DOHH2 (cell line): ENCODE measurements at regions not wholly inside any gene's neighbourhood (a gene's known extent, or its start where the extent isn't known, plus 50 kb on each side); places are given as distances from the start of the nearest gene placed in this dataset.

ENCODE experiments used
- H3F3A ChIP-seq: fragments of 200-600 bp; sonication (generic), shearing (Covaris generic); 2 replicates; pipeline ENCODE4 v1.6.0; 2016; ENCODE audit warnings: antibody characterized with exemption, mild to moderate bottlenecking; ENCODE audit not compliant: control insufficient read depth, insufficient read depth
- H3K27ac ChIP-seq: fragments of 200-600 bp; sonication (generic); 2 replicates; pipeline ENCODE4 v1.5.1; 2014; ENCODE audit warnings: low read depth, mild to moderate bottlenecking, low read length, moderate library complexity
- H3K27me3 ChIP-seq: fragments of 200-600 bp; sonication (generic); 2 replicates; pipeline ENCODE4 v1.6.1; 2014; ENCODE audit warnings: mild to moderate bottlenecking, low read length, mixed read lengths; ENCODE audit not compliant: control insufficient read depth
- H3K36me3 ChIP-seq: fragments of 200-600 bp; sonication (generic); 2 replicates; pipeline ENCODE4 v1.6.1; 2014; ENCODE audit warnings: mild to moderate bottlenecking, low read length, moderate library complexity, mixed read lengths; ENCODE audit not compliant: control insufficient read depth
- H3K4me1 ChIP-seq: fragments of 200-600 bp; sonication (generic); 2 replicates; pipeline ENCODE4 v1.6.1; 2014; ENCODE audit warnings: mild to moderate bottlenecking, low read length, mixed read lengths; ENCODE audit not compliant: control insufficient read depth
- H3K4me2 ChIP-seq: fragments of 200-600 bp; sonication (generic); 2 replicates; pipeline ENCODE4 v1.6.0; 2014; ENCODE audit warnings: mild to moderate bottlenecking, low read length, moderate library complexity
- H3K4me3 ChIP-seq: fragments of 200-600 bp; sonication (generic); 2 replicates; pipeline ENCODE4 v1.5.1; 2014; ENCODE audit warnings: mild to moderate bottlenecking, low read length, mixed read lengths
- H3K79me2 ChIP-seq: fragments of 200-600 bp; sonication (generic); 2 replicates; pipeline ENCODE4 v1.6.1; 2014; ENCODE audit warnings: mild to moderate bottlenecking, low read length, mixed read lengths; ENCODE audit not compliant: control insufficient read depth
- H3K9me2 ChIP-seq: fragments of 200-600 bp; sonication (generic); replicated peaks from 2 replicates; pipeline ENCODE4 v1.6.1; 2014; ENCODE audit warnings: mild to moderate bottlenecking, low read length, mixed read lengths; ENCODE audit not compliant: control insufficient read depth
- H3K9me3 ChIP-seq: fragments of 200-600 bp; sonication (generic); 2 replicates; pipeline ENCODE4 v1.6.1; 2014; ENCODE audit warnings: antibody characterized with exemption, low read length, mixed read lengths; ENCODE audit not compliant: control insufficient read depth, insufficient read depth
- H4K20me1 ChIP-seq: fragments of 200-600 bp; sonication (generic); 2 replicates; pipeline ENCODE4 v1.6.0; 2014; ENCODE audit warnings: low read depth, mild to moderate bottlenecking, antibody characterized with exemption, low read length, moderate library complexity; ENCODE audit not compliant: control insufficient read depth, insufficient read depth
- EZH2phosphoT487 ChIP-seq: fragments of 200-600 bp; sonication (generic); IDR thresholded peaks from 2 replicates; pipeline ENCODE4 v1.6.1; 2017; ENCODE audit warnings: borderline replicate concordance, mild to moderate bottlenecking, antibody characterized with exemption, low read length, moderate library complexity, mixed read lengths
- TF ChIP-seq, protein P1 (sequence below): fragments of 200-600 bp; sonication (generic); IDR thresholded peaks from one replicate; pipeline ENCODE4 v1.5.1; 2014; ENCODE audit warnings: antibody characterized with exemption, mild to moderate bottlenecking, low read depth, low read length; ENCODE audit not compliant: poor library complexity, severe bottlenecking

- Histone ChIP-seq H3K9me3 (no peaks in the 10 kb centered on the region), H3K9me2 (no peaks in the 10 kb centered on the region), H3F3A (no peaks in the 10 kb centered on the region), H3K27me3 (no peaks in the 10 kb centered on the region), H3K4me3 (no peak overlapping the region), H3K4me1 (no peaks in the 10 kb centered on the region), H3K4me2 (no peak overlapping the region), H3K27ac (no peak overlapping the region), H4K20me1 (no peaks in the 10 kb centered on the region), H3K79me2 (no peaks in the 10 kb centered on the region), H3K36me3 (no peaks in the 10 kb centered on the region)
- TF ChIP-seq, protein P1, sequence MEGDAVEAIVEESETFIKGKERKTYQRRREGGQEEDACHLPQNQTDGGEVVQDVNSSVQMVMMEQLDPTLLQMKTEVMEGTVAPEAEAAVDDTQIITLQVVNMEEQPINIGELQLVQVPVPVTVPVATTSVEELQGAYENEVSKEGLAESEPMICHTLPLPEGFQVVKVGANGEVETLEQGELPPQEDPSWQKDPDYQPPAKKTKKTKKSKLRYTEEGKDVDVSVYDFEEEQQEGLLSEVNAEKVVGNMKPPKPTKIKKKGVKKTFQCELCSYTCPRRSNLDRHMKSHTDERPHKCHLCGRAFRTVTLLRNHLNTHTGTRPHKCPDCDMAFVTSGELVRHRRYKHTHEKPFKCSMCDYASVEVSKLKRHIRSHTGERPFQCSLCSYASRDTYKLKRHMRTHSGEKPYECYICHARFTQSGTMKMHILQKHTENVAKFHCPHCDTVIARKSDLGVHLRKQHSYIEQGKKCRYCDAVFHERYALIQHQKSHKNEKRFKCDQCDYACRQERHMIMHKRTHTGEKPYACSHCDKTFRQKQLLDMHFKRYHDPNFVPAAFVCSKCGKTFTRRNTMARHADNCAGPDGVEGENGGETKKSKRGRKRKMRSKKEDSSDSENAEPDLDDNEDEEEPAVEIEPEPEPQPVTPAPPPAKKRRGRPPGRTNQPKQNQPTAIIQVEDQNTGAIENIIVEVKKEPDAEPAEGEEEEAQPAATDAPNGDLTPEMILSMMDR = no peak
- TF ChIP-seq EZH2phosphoT487 = no peak
These were observed 375.0 kb downstream of the TMEM232 start for GRCh38 chr5:110351430-110351829.

- H3K27ac ChIP-seq = no peak overlapping the region
- no peaks in the 10 kb centered on the region for H3K36me3 ChIP-seq
- no peaks in the 10 kb centered on the region for H3K4me1 ChIP-seq
- no peak overlapping the region for H3K4me3 ChIP-seq
- H3K9me3 ChIP-seq = no peaks in the 10 kb centered on the region
- H4K20me1 ChIP-seq = no peaks in the 10 kb centered on the region
- no peak overlapping the region for H3K4me2 ChIP-seq
- no peaks in the 10 kb centered on the region for H3F3A ChIP-seq
- no peaks in the 10 kb centered on the region for H3K9me2 ChIP-seq
- TF ChIP-seq, protein P1 = no peak
- TF ChIP-seq EZH2phosphoT487 = no peak
- no peaks in the 10 kb centered on the region for H3K79me2 ChIP-seq
- H3K27me3 ChIP-seq = no peaks in the 10 kb centered on the region
These were observed 372.2 kb downstream of the TMEM232 start for GRCh38 chr5:110354311-110354710.

DNA sequence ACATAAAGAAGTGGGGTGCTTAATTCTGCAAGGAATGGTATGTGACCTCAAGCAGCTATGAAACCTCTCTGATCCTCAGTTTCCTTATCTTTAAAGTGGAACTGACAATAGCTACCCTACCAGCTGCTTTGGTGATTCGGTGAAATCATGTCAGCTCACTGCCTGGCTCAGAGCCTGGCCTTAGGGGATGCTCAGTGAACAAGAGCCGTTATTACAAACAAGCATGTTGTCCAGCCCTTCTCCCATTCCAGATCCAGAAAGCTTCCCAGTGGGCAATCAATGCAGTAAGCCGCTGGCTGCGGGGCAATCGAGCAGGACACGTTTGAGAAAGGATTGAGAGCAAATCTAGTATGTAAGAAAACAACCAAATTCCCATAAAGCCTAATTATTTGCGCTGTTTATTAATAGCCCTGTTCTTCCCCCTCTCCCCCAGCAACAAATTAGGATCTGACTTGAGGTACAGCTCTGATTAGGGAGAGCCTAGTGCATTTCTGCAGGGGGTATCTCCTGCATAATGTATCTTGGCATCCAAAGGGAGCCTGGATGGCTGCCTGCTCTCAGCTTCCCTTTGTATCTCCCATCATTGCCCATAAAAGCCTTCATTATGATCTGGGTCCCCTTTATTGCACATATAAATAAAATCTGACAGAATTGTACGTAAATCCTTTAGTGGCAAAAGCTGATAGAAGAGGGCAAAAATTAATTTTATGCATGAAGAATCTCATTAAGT lies 371.4 kb downstream of the TMEM232 start:
- no peak overlapping the region for H3K4me2 ChIP-seq
- H3K4me1 ChIP-seq = no peaks in the 10 kb centered on the region
- no peaks in the 10 kb centered on the region for H3K79me2 ChIP-seq
- TF ChIP-seq EZH2phosphoT487 = no peak
- TF ChIP-seq, protein P1 = no peak
- no peaks in the 10 kb centered on the region for H3K9me2 ChIP-seq
- H3K36me3 ChIP-seq = no peaks in the 10 kb centered on the region
- H3K9me3 ChIP-seq = no peaks in the 10 kb centered on the region
- H3K4me3 ChIP-seq = no peak overlapping the region
- no peaks in the 10 kb centered on the region for H4K20me1 ChIP-seq
- H3K27me3 ChIP-seq = no peaks in the 10 kb centered on the region
- H3K27ac ChIP-seq = no peak overlapping the region
- H3F3A ChIP-seq = no peaks in the 10 kb centered on the region
